HG03159 (cell line): ENCODE measurements at regions not wholly inside any gene's neighbourhood (a gene's known extent, or its start where the extent isn't known, plus 50 kb on each side); places are given as distances from the start of the nearest gene placed in this dataset.
"Not testable (repeated sequence)": the region's sequence is repeated elsewhere in the genome, so short reads cannot be mapped to it uniquely, and the experiment has no call there.

ENCODE experiments used
- ATAC-seq: cut with Tn5 transposase; IDR thresholded peaks from one replicate; pipeline ENCODE4 v1.9.1; 2021; ENCODE audit warnings: mild to moderate bottlenecking, moderate library complexity; ENCODE audit not compliant: unreplicated experiment

- no peak for ATAC-seq
These were observed 657.7 kb upstream of the GOT2 start for GRCh38 chr16:59391617-59392364.

- ATAC-seq, result no peak
These were observed 651.8 kb upstream of the GOT2 start for GRCh38 chr16:59385959-59386358.

- no peak for ATAC-seq
These were observed 651.4 kb upstream of the GOT2 start for GRCh38 chr16:59385491-59385890.

GRCh38 chr16:59373632-59374031, 639.5 kb upstream of the GOT2 start:
- ATAC-seq, result no peak

GRCh38 chr16:59370717-59371116, 636.6 kb upstream of the GOT2 start:
- no peak for ATAC-seq

GRCh38 chr16:59369523-59369922, 635.4 kb upstream of the GOT2 start:
- ATAC-seq, result no peak

- ATAC-seq, result no peak
These were observed 634.5 kb upstream of the GOT2 start for GRCh38 chr16:59368586-59368985.

GRCh38 chr16:59356709-59357108, 622.6 kb upstream of the GOT2 start:
- ATAC-seq, result no peak

- ATAC-seq, result no peak
These were observed 622.0 kb upstream of the GOT2 start for GRCh38 chr16:59356144-59356543.

GRCh38 chr16:59355704-59356103, 621.6 kb upstream of the GOT2 start:
- no peak for ATAC-seq

- no peak for ATAC-seq
These were observed 617.3 kb upstream of the GOT2 start for GRCh38 chr16:59351305-59351903.

GRCh38 chr16:59350670-59351069, 616.6 kb upstream of the GOT2 start:
- no peak for ATAC-seq

GRCh38 chr16:59342669-59343068, 608.6 kb upstream of the GOT2 start:
- no peak for ATAC-seq

GRCh38 chr16:59341368-59341767, 607.3 kb upstream of the GOT2 start:
- ATAC-seq, result no peak

GRCh38 chr16:59339871-59340270, 605.8 kb upstream of the GOT2 start:
- ATAC-seq, result no peak

- no peak for ATAC-seq
These were observed 602.1 kb upstream of the GOT2 start for GRCh38 chr16:59336136-59336695.

- ATAC-seq, result not testable (repeated sequence)
These were observed 597.6 kb upstream of the GOT2 start for GRCh38 chr16:59331708-59332107.

- ATAC-seq, result no peak
These were observed 596.0 kb upstream of the GOT2 start for GRCh38 chr16:59330019-59330670.

GRCh38 chr16:59328961-59329360, 594.8 kb upstream of the GOT2 start:
- no peak for ATAC-seq

- ATAC-seq, result no peak
These were observed 593.8 kb upstream of the GOT2 start for GRCh38 chr16:59327894-59328293.

- no peak for ATAC-seq
These were observed 592.8 kb upstream of the GOT2 start for GRCh38 chr16:59326955-59327354.

GRCh38 chr16:59324462-59324861, 590.3 kb upstream of the GOT2 start:
- no peak for ATAC-seq
